IMR-90 (cell line): ENCODE measurements at regions not wholly inside any gene's neighbourhood (a gene's known extent, or its start where the extent isn't known, plus 50 kb on each side); places are given as distances from the start of the nearest gene placed in this dataset.

ENCODE experiments used
- BHLHE40 ChIP-seq: fragments of 150-350 bp; IDR thresholded peaks from 2 replicates; pipeline ENCODE4 v1.6.1; 2016; ENCODE audit warnings: mild to moderate bottlenecking, low read depth, low read length
- POLR2A ChIP-seq: IDR thresholded peaks from 2 replicates; pipeline ENCODE4 v1.6.1; 2012; ENCODE audit warnings: mild to moderate bottlenecking, low read depth, low read length
- TF ChIP-seq, protein P1 (sequence below): conservative IDR thresholded peaks from 2 replicates; pipeline ENCODE4 v1.5.1; 2012; ENCODE audit warnings: mild to moderate bottlenecking, low read depth, low read length, improper control_type of control experiment

DNA sequence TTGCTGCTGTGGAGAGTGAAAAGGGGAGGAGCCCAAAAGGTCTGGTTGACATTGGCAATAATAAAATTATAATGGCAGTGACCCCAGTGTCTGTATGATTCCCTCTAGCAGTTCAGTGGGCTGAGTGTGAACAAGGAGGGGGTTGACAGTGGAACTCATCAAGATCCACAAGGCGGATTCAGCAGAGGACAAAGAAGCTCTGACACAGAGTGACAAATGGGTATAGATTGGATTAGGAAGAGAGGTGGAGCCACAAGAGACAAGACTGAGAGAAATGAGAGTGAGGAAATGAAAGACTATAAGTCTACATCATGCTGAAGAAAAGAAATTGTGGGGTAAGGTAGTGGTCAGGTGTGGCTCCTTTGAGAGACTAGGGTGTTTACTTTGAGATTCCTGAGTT is 58.9 kb downstream of the CCDC71L start:
- TF ChIP-seq BHLHE40 (no peak), POLR2A (no peak)
- TF ChIP-seq, protein P1, sequence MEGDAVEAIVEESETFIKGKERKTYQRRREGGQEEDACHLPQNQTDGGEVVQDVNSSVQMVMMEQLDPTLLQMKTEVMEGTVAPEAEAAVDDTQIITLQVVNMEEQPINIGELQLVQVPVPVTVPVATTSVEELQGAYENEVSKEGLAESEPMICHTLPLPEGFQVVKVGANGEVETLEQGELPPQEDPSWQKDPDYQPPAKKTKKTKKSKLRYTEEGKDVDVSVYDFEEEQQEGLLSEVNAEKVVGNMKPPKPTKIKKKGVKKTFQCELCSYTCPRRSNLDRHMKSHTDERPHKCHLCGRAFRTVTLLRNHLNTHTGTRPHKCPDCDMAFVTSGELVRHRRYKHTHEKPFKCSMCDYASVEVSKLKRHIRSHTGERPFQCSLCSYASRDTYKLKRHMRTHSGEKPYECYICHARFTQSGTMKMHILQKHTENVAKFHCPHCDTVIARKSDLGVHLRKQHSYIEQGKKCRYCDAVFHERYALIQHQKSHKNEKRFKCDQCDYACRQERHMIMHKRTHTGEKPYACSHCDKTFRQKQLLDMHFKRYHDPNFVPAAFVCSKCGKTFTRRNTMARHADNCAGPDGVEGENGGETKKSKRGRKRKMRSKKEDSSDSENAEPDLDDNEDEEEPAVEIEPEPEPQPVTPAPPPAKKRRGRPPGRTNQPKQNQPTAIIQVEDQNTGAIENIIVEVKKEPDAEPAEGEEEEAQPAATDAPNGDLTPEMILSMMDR = no peak
